ENCODE measurements at regions not wholly inside any gene's neighbourhood (a gene's known extent, or its start where the extent isn't known, plus 50 kb on each side); places are given as distances from the start of the nearest gene placed in this dataset.

DNA sequence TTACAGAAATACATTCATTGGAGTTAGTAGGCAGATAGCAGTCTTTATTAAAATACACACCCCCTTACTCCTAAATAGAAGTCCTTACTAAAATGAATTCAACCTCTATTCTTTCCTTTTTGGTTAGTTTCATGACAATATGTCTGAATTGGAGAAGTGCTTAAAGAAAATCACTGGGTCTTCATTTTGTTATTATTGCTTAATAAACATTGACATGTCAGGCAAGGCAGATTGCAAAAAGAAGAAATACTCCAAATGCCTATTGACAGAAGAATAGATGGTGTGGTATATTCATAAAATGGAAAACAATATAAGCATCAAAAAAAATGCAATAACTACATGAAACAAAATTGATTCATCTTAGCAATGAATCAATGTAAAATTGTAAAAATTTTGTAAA is 135.5 kb downstream of the TMEM26 start:
- Histone ChIP-seq H3K4me3 (no peak overlapping the region), H3K9me3 (no peaks in the 10 kb centered on the region), H3K4me1 (no peaks in the 10 kb centered on the region), H3K27ac (no peak overlapping the region), H3K36me3 (no peaks in the 10 kb centered on the region), H3K27me3 (no peaks in the 10 kb centered on the region)
- TF ChIP-seq POLR2AphosphoS5 (IDR thresholded peaks at IDR 0.05): no peak
- no peak for TF ChIP-seq EP300 (IDR thresholded peaks at IDR 0.05)
- TF ChIP-seq POLR2A (IDR thresholded peaks at IDR 0.05): no peak
- TF ChIP-seq CTCF (IDR thresholded peaks at IDR 0.05): no peak
- DNase-seq (ENCODE audit: low spot score in 2 of 2): no peak

DNA sequence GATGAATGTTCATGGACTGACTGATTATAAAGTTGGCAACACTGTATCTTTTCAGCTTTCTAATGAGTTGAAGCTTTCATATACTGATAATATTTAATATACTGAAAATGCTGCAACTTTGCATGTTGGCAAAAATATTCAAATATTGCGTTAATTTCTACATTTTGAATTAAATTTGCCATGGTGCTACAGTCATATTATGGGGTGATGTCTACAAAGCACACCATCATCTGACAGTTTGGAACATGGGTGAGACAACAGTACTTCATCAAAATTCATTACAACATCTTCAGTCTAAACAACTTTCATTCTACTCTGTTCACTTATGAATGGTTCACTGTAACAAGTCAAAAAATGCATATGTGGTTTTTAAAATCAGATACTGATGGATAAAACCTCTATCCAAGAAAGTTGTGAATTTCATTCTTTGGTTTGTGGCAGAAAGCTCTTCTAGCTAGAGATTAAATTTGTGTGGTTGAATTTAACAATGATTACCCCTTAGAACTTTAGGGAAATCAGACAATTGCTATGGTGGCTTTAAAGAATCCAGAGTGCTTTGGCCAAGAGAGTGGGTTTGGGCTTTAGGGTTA is 136.4 kb downstream of the TMEM26 start:
- H3K36me3 ChIP-seq: no peaks in the 10 kb centered on the region
- H3K4me1 ChIP-seq: no peaks in the 10 kb centered on the region
- H3K27me3 ChIP-seq: no peaks in the 10 kb centered on the region
- WGBS: 97% methylated on average over 1 of the region's 1 CpG
- no peak overlapping the region for H3K27ac ChIP-seq
- H3K9me3 ChIP-seq: no peaks in the 10 kb centered on the region
- no peak for DNase-seq (ENCODE audit: low spot score in 2 of 2)
- H3K4me3 ChIP-seq: no peak overlapping the region
- TF ChIP-seq CTCF (IDR thresholded peaks at IDR 0.05) (no peak), POLR2A (IDR thresholded peaks at IDR 0.05) (no peak), EP300 (IDR thresholded peaks at IDR 0.05) (no peak), POLR2AphosphoS5 (IDR thresholded peaks at IDR 0.05) (no peak)

DNA sequence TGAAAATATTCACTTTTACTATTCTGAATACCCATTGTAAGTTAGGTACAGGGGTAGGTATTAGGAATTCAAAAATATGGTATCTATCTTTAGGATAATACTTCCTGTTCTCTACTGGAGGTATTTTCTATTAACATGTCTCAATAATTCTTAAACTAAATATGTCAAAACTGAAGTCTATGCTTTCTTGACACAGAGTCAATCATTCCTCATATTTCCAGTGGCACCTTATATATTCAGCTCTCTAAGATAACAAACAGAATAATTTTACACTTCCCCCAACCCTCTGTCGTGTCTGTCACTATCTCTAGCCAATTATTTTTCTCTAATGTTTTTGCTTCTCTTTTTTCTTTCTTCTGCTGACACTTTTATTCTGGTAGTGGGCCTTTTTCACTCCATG is 138.9 kb downstream of the TMEM26 start:
- DNase-seq (ENCODE audit: low spot score in 2 of 2): no peak
- WGBS: 86% methylated on average over 1 of the region's 1 CpG
- no peak for TF ChIP-seq POLR2A (IDR thresholded peaks at IDR 0.05)
- TF ChIP-seq EP300 (IDR thresholded peaks at IDR 0.05): no peak
- TF ChIP-seq CTCF (IDR thresholded peaks at IDR 0.05): no peak
- TF ChIP-seq POLR2AphosphoS5 (IDR thresholded peaks at IDR 0.05): no peak
- H3K9me3 ChIP-seq: no peaks in the 10 kb centered on the region
- no peaks in the 10 kb centered on the region for H3K4me1 ChIP-seq
- no peak overlapping the region for H3K27ac ChIP-seq
- H3K27me3 ChIP-seq: no peaks in the 10 kb centered on the region
- H3K4me3 ChIP-seq: no peak overlapping the region
- no peaks in the 10 kb centered on the region for H3K36me3 ChIP-seq

DNA sequence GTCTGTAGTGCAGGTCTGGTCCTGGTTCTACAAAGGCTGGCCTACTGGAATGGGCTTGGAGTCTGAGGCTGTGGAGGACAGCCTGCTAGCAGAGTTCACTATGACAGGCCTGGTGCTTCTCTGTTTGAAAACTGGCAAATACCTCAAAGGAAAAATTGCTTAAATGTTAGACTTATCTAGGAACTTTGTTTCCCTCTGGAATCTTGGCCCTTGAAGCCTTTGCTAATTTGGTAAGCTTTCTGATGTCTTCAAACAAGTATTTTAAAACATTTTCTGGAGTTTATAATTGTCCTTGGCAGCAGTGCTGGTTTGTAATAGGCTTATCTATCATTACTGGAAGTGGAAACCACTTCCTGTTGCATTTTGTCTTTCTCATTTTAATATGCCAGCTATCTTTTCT is 139.7 kb downstream of the TMEM26 start:
- TF ChIP-seq CTCF (IDR thresholded peaks at IDR 0.05): no peak
- no peak for TF ChIP-seq POLR2A (IDR thresholded peaks at IDR 0.05)
- TF ChIP-seq EP300 (IDR thresholded peaks at IDR 0.05): no peak
- no peak for TF ChIP-seq POLR2AphosphoS5 (IDR thresholded peaks at IDR 0.05)
- Histone ChIP-seq H3K27me3 (no peaks in the 10 kb centered on the region), H3K9me3 (no peaks in the 10 kb centered on the region), H3K36me3 (no peaks in the 10 kb centered on the region), H3K4me1 (no peaks in the 10 kb centered on the region), H3K27ac (no peak overlapping the region), H3K4me3 (no peak overlapping the region)
- no peak for DNase-seq (ENCODE audit: low spot score in 2 of 2)

GRCh38 chr10:61304746-61305145 is 148.4 kb downstream of the TMEM26 start:
- no peak overlapping the region for H3K27ac ChIP-seq
- WGBS: 87% methylated on average over 3 of the region's 3 CpGs
- DNase-seq (ENCODE audit: low spot score in 2 of 2): no peak
- no peaks in the 10 kb centered on the region for H3K36me3 ChIP-seq
- H3K4me3 ChIP-seq: no peak overlapping the region
- H3K4me1 ChIP-seq: no peaks in the 10 kb centered on the region
- TF ChIP-seq POLR2AphosphoS5 (IDR thresholded peaks at IDR 0.05): no peak
- H3K27me3 ChIP-seq: no peaks in the 10 kb centered on the region
- H3K9me3 ChIP-seq: no peaks in the 10 kb centered on the region

GRCh38 chr10:61302124-61302523 is 151.1 kb downstream of the TMEM26 start:
- no peaks in the 10 kb centered on the region for H3K9me3 ChIP-seq
- no peak overlapping the region for H3K27ac ChIP-seq
- H3K4me3 ChIP-seq: no peak overlapping the region
- H3K27me3 ChIP-seq: no peaks in the 10 kb centered on the region
- no peak for TF ChIP-seq POLR2A (IDR thresholded peaks at IDR 0.05)
- H3K36me3 ChIP-seq: no peaks in the 10 kb centered on the region
- DNase-seq (ENCODE audit: low spot score in 2 of 2): no peak
- H3K4me1 ChIP-seq: no peaks in the 10 kb centered on the region

All from suprapubic skin (tissue), 4 donors.